H9 (cell line): ENCODE measurements at regions not wholly inside any gene's neighbourhood (a gene's known extent, or its start where the extent isn't known, plus 50 kb on each side); places are given as distances from the start of the nearest gene placed in this dataset.
A peak's percentile ranks its signal among the peaks of the same experiment; 100 is the strongest.

Experiments used
- DNase-seq: peaks from one replicate; pipeline ENCODE4 v3.0.0-alpha.2; 2017
- H2AFZ ChIP-seq: one replicate; pipeline ENCODE4 v1.6.1; 2013; ENCODE audit warnings: mild to moderate bottlenecking, low read length, control low read depth, moderate library complexity
- H2AK5ac ChIP-seq: 2 replicates; pipeline ENCODE4 v1.6.1; 2013; ENCODE audit warnings: low read length, control low read depth, mixed read lengths; ENCODE audit not compliant: insufficient read length
- H2BK120ac ChIP-seq: one replicate; pipeline ENCODE4 v1.6.1; 2013; ENCODE audit warnings: low read depth, mild to moderate bottlenecking, low read length, control low read depth, inconsistent platforms; ENCODE audit not compliant: poor library complexity, severe bottlenecking
- H2BK12ac ChIP-seq: 2 replicates; pipeline ENCODE4 v1.6.1; 2013; ENCODE audit warnings: low read length, control low read depth, mixed read lengths, low read depth; ENCODE audit not compliant: insufficient read length
- H2BK15ac ChIP-seq: 2 replicates; pipeline ENCODE4 v1.6.1; 2013; ENCODE audit warnings: low read depth, low read length, control low read depth
- H2BK20ac ChIP-seq: one replicate; pipeline ENCODE4 v1.6.1; 2013; ENCODE audit warnings: low read depth, mild to moderate bottlenecking, low read length, control low read depth, inconsistent platforms; ENCODE audit not compliant: poor library complexity, severe bottlenecking
- H2BK5ac ChIP-seq: 2 replicates; pipeline ENCODE4 v1.6.1; 2013; ENCODE audit warnings: low read length, control low read depth, mixed read lengths; ENCODE audit not compliant: insufficient read length
- H3K14ac ChIP-seq: 2 replicates; pipeline ENCODE4 v1.6.1; 2013; ENCODE audit warnings: low read length, control low read depth; ENCODE audit not compliant: insufficient read depth
- H3K18ac ChIP-seq: 2 replicates; pipeline ENCODE4 v1.6.1; 2013; ENCODE audit warnings: low read depth, mild to moderate bottlenecking, mixed read lengths, low read length, control low read depth; ENCODE audit not compliant: insufficient read length
- H3K23ac ChIP-seq: 2 replicates; pipeline ENCODE4 v1.6.1; 2013; ENCODE audit warnings: low read length, control low read depth, mixed read lengths, low read depth; ENCODE audit not compliant: insufficient read length
- H3K23me2 ChIP-seq: 2 replicates; pipeline ENCODE4 v1.6.1; 2013; ENCODE audit warnings: low read depth, mild to moderate bottlenecking, mixed read lengths, low read length, control low read depth; ENCODE audit not compliant: insufficient read length, poor library complexity, severe bottlenecking
- H3K27ac ChIP-seq: 2 replicates; pipeline ENCODE4 v1.5.1; 2013; ENCODE audit warnings: low read length, control low read depth, mixed read lengths, low read depth; ENCODE audit not compliant: insufficient read length
- H3K27me3 ChIP-seq: 2 replicates; pipeline ENCODE4 v1.6.1; 2013; ENCODE audit warnings: low read length, control low read depth, inconsistent platforms; ENCODE audit not compliant: insufficient read depth
- H3K4ac ChIP-seq: 2 replicates; pipeline ENCODE4 v1.6.1; 2013; ENCODE audit warnings: low read depth, mild to moderate bottlenecking, control low read depth, inconsistent platforms, low read length, moderate library complexity
- H3K4me1 ChIP-seq: 2 replicates; pipeline ENCODE4 v1.6.1; 2013; ENCODE audit warnings: low read length, control low read depth, inconsistent platforms; ENCODE audit not compliant: insufficient read depth
- H3K4me2 ChIP-seq: 2 replicates; pipeline ENCODE4 v1.6.1; 2013; ENCODE audit warnings: low read length, control low read depth, mixed read lengths; ENCODE audit not compliant: insufficient read length, insufficient read depth
- H3K56ac ChIP-seq: 2 replicates; pipeline ENCODE4 v1.6.1; 2013; ENCODE audit warnings: low read depth, mild to moderate bottlenecking, mixed read lengths, low read length, control low read depth; ENCODE audit not compliant: insufficient read length
- H3K79me1 ChIP-seq: 2 replicates; pipeline ENCODE4 v1.6.1; 2013; ENCODE audit warnings: low read depth, mild to moderate bottlenecking, moderate library complexity, low read length, control low read depth, inconsistent platforms; ENCODE audit not compliant: insufficient read depth, poor library complexity, severe bottlenecking
- H3K79me2 ChIP-seq: 2 replicates; pipeline ENCODE4 v1.6.1; 2013; ENCODE audit warnings: low read length, control low read depth, inconsistent platforms; ENCODE audit not compliant: insufficient read depth
- H3K9ac ChIP-seq: 2 replicates; pipeline ENCODE4 v1.6.1; 2013; ENCODE audit warnings: low read length, control low read depth, mixed read lengths; ENCODE audit not compliant: insufficient read length; ENCODE audit errors: extremely low read depth
- H3K9me3 ChIP-seq: one replicate; pipeline ENCODE4 v1.6.1; 2013; ENCODE audit warnings: low read depth, low read length, inconsistent platforms; ENCODE audit not compliant: control insufficient read depth
- H3T11ph ChIP-seq: one replicate; pipeline ENCODE4 v1.6.1; 2013; ENCODE audit warnings: mild to moderate bottlenecking, low read length, control low read depth, inconsistent platforms
- H4K20me1 ChIP-seq: one replicate; pipeline ENCODE4 v1.6.1; 2013; ENCODE audit not compliant: control insufficient read depth, insufficient read length, insufficient read depth
- H4K5ac ChIP-seq: 2 replicates; pipeline ENCODE4 v1.6.1; 2013; ENCODE audit warnings: low read depth, mild to moderate bottlenecking, mixed read lengths, low read length, control low read depth; ENCODE audit not compliant: insufficient read length
- H4K8ac ChIP-seq: replicated peaks from 2 replicates; pipeline ENCODE4 v1.6.1; 2013; ENCODE audit warnings: low read length, control low read depth, mixed read lengths, low read depth; ENCODE audit not compliant: insufficient read length
- H4K91ac ChIP-seq: 2 replicates; pipeline ENCODE4 v1.6.1; 2013; ENCODE audit warnings: low read depth, mild to moderate bottlenecking, moderate library complexity, mixed read lengths, low read length, control low read depth; ENCODE audit not compliant: insufficient read length
- H3K27ac Mint-ChIP-seq, 3 experiments: 2 replicates in 2 of 3; 3 replicates in 1 of 3; pipeline ENCODE4 v1.8.0; 2020 to 2021; ENCODE audit warnings: mixed read lengths in 3 of 3, mild to moderate bottlenecking in 1 of 3, moderate library complexity in 1 of 3
- H3K27me3 Mint-ChIP-seq: 2 replicates; pipeline ENCODE4 v1.8.0; 2021; ENCODE audit warnings: low read depth, mild to moderate bottlenecking, moderate library complexity, mixed read lengths
- H3K36me3 Mint-ChIP-seq, 3 experiments: 2 replicates in 2 of 3; 3 replicates in 1 of 3; pipeline ENCODE4 v1.8.0; 2020 to 2021; ENCODE audit warnings: low read depth in 3 of 3, mixed read lengths in 3 of 3; ENCODE audit not compliant: insufficient read depth in 1 of 3
- H3K4me1 Mint-ChIP-seq, 2 experiments: 2 replicates each; pipeline ENCODE4 v1.8.0; 2020; ENCODE audit warnings: mixed read lengths in 2 of 2
- H3K4me3 Mint-ChIP-seq, 2 experiments: 2 replicates in 1 of 2; 3 replicates in 1 of 2; pipeline ENCODE4 v1.8.0; 2020 to 2021; ENCODE audit warnings: mild to moderate bottlenecking in 2 of 2, mixed read lengths in 2 of 2, moderate library complexity in 1 of 2
- H3K9me3 Mint-ChIP-seq, 2 experiments: 2 replicates in 1 of 2; 3 replicates in 1 of 2; pipeline ENCODE4 v1.8.0; 2020; ENCODE audit warnings: mild to moderate bottlenecking in 2 of 2, mixed read lengths in 2 of 2, moderate library complexity in 1 of 2
- WGBS: extraction: QIAGEN DNeasy Blood & Tissue Kit; methylation state at CpG from one replicate; pipeline ENCODE4 v1.1.7; 2013; ENCODE audit warnings: missing lambda C conversion rate, low lambda C conversion rate, mixed read lengths; ENCODE audit not compliant: insufficient read length; ENCODE audit errors: extremely low coverage; 5-methylcytosine and 5-hydroxymethylcytosine counted together
- TF ChIP-seq, protein P1 (sequence below): fragments of 200-600 bp; sonication (generic); conservative IDR thresholded peaks from 3 replicates; pipeline ENCODE4 v1.8.0; 2021; ENCODE audit warnings: antibody characterized with exemption, mild to moderate bottlenecking

- no peak overlapping the region for H4K5ac ChIP-seq
- H3K27me3 ChIP-seq: no peaks in the 10 kb centered on the region
- Mint-ChIP-seq H3K36me3 (no peaks in the 10 kb centered on the region; a peak in 1 of 7 replicates), H3K9me3 (peaks cover 0 to 6% of the 10 kb centered on the region in 2 experiments; a peak in 3 of 5 replicates), H3K27ac (peak overlapping the region in 1 of 3 experiments; percentile 68; a peak in 1 of 7 replicates), H3K27me3 (peaks cover 2% of the 10 kb centered on the region), H3K4me3 (no peak overlapping the region), H3K4me1 (no peaks in the 10 kb centered on the region)
- no peak overlapping the region for H2BK15ac ChIP-seq
- H3K79me2 ChIP-seq: no peaks in the 10 kb centered on the region
- H3K27ac ChIP-seq: no peak overlapping the region
- H4K8ac ChIP-seq: no peak overlapping the region
- no peak overlapping the region for H2BK12ac ChIP-seq
- no peak overlapping the region for H3K9ac ChIP-seq
- H3K23me2 ChIP-seq: no peaks in the 10 kb centered on the region
- WGBS: no CpG with 5 or more reads among the region's 6 CpGs
- H2AK5ac ChIP-seq: no peak overlapping the region
- H3K18ac ChIP-seq: no peak overlapping the region
- H3K23ac ChIP-seq: no peak overlapping the region
- no peak overlapping the region for H4K91ac ChIP-seq
- no peak overlapping the region for H2BK5ac ChIP-seq
- H3K4me1 ChIP-seq: no peaks in the 10 kb centered on the region
- H3K14ac ChIP-seq: no peak overlapping the region
- H3K79me1 ChIP-seq: no peaks in the 10 kb centered on the region
- DNase-seq: no peak
- no peak overlapping the region for H3K4ac ChIP-seq
- H4K20me1 ChIP-seq: no peaks in the 10 kb centered on the region
- no peak overlapping the region for H2AFZ ChIP-seq
- H3K4me2 ChIP-seq: no peak overlapping the region
- H2BK20ac ChIP-seq: no peak overlapping the region
- H3K56ac ChIP-seq: no peak overlapping the region
- no peak overlapping the region for H3T11ph ChIP-seq
- no peak overlapping the region for H2BK120ac ChIP-seq
- no peaks in the 10 kb centered on the region for H3K9me3 ChIP-seq
- TF ChIP-seq, protein P1, sequence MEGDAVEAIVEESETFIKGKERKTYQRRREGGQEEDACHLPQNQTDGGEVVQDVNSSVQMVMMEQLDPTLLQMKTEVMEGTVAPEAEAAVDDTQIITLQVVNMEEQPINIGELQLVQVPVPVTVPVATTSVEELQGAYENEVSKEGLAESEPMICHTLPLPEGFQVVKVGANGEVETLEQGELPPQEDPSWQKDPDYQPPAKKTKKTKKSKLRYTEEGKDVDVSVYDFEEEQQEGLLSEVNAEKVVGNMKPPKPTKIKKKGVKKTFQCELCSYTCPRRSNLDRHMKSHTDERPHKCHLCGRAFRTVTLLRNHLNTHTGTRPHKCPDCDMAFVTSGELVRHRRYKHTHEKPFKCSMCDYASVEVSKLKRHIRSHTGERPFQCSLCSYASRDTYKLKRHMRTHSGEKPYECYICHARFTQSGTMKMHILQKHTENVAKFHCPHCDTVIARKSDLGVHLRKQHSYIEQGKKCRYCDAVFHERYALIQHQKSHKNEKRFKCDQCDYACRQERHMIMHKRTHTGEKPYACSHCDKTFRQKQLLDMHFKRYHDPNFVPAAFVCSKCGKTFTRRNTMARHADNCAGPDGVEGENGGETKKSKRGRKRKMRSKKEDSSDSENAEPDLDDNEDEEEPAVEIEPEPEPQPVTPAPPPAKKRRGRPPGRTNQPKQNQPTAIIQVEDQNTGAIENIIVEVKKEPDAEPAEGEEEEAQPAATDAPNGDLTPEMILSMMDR: no peak
These were observed 135.1 kb upstream of the CST7 start for GRCh38 chr20:24813936-24814335.
